Ascending aorta (tissue), 2 donors: ENCODE measurements at regions not wholly inside any gene's neighbourhood (a gene's known extent, or its start where the extent isn't known, plus 50 kb on each side); places are given as distances from the start of the nearest gene placed in this dataset.

Source experiments
- DNase-seq, 2 donors: peaks; one replicate each; pipeline ENCODE4 v3.0.0-alpha.2; 2019; ENCODE audit warnings: low spot score in 2 of 2
- H3K27ac ChIP-seq, 2 donors: fragments of 200-600 bp; sonication (generic); one replicate each; pipeline ENCODE4 v1.5.1; 2016 to 2017; ENCODE audit warnings: mild to moderate bottlenecking in 1 of 2
- H3K27me3 ChIP-seq: fragments of 200-600 bp; sonication (generic); one replicate; pipeline ENCODE4 v1.5.1; 2017
- H3K36me3 ChIP-seq, 2 donors: fragments of 200-600 bp; sonication (generic); one replicate each; pipeline ENCODE4 v1.5.1; 2016
- H3K4me1 ChIP-seq, 2 donors: fragments of 200-600 bp; sonication (generic); one replicate each; pipeline ENCODE4 v1.5.1; 2016 to 2017; ENCODE audit warnings: mild to moderate bottlenecking in 1 of 2
- H3K4me3 ChIP-seq, 2 donors: fragments of 200-600 bp; sonication (generic); one replicate each; pipeline ENCODE4 v1.5.1; 2016 to 2017; ENCODE audit warnings: mild to moderate bottlenecking in 1 of 2
- H3K9me3 ChIP-seq, 2 donors: fragments of 200-600 bp; sonication (generic); one replicate each; pipeline ENCODE4 v1.5.1; 2016
- intact Hi-C: fragments of 100-400 bp; cut with DNase I; formaldehyde crosslinking; loops from one replicate; pipeline ENCODE4 v1.15.1; 2023
- TF ChIP-seq, protein P1 (sequence below), 3 experiments: fragments of 200-600 bp in 2 of 3; fragments of 450-650 bp in 1 of 3; sonication (generic) in 2 of 3; IDR thresholded peaks; one replicate each; pipeline ENCODE4 v1.5.1; 2016 to 2019; ENCODE audit warnings: antibody characterized with exemption in 3 of 3, mild to moderate bottlenecking in 1 of 3, moderate library complexity in 1 of 3

DNA sequence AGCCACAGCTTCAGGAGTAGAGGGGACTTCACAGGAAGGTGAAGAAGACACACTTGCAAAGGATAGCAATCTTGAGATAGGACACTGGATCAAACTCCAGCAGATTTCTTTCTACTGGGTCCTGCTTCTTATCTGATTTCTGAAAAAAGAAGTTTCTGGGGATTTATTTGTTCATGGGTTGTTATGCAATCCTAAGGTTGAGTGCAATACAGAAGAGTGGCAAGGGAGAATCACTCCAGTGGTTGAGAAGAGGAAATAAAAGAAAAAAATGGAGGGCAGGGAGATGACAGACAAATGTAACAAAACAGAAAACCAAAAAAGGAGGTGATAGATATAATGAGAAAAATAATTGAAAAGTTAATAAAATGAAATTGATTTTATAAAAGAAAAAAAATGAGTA lies 858.3 kb downstream of the TUSC7 start:
- no peaks in the 10 kb centered on the region for H3K4me1 ChIP-seq
- no peak overlapping the region for H3K4me3 ChIP-seq
- no peaks in the 10 kb centered on the region for H3K36me3 ChIP-seq
- intact Hi-C loops, result no loop called here
- no peaks in the 10 kb centered on the region for H3K9me3 ChIP-seq
- DNase-seq, result no peak
- TF ChIP-seq, protein P1, sequence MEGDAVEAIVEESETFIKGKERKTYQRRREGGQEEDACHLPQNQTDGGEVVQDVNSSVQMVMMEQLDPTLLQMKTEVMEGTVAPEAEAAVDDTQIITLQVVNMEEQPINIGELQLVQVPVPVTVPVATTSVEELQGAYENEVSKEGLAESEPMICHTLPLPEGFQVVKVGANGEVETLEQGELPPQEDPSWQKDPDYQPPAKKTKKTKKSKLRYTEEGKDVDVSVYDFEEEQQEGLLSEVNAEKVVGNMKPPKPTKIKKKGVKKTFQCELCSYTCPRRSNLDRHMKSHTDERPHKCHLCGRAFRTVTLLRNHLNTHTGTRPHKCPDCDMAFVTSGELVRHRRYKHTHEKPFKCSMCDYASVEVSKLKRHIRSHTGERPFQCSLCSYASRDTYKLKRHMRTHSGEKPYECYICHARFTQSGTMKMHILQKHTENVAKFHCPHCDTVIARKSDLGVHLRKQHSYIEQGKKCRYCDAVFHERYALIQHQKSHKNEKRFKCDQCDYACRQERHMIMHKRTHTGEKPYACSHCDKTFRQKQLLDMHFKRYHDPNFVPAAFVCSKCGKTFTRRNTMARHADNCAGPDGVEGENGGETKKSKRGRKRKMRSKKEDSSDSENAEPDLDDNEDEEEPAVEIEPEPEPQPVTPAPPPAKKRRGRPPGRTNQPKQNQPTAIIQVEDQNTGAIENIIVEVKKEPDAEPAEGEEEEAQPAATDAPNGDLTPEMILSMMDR (IDR thresholded peaks at IDR 0.05), result no peak
- no peak overlapping the region for H3K27ac ChIP-seq
- no peaks in the 10 kb centered on the region for H3K27me3 ChIP-seq

DNA sequence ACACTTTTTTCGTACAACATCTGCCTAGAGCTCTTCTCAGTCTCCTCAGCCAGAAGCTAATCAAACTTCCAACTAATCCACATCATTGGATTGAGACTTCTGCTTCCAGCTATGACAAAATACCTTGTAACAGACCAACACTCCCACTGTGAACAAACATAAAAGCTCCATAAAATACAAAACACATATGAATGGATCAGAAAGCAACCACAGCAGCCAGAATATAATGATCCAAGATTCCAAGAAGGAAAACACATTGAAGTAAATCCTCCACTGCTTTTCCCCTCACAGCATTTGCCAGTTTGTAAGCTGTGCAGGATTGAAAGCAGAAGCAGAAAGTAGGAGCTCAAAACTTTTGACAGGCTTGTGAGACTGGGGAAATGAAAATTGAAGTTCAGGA lies 863.2 kb downstream of the TUSC7 start:
- Histone ChIP-seq H3K9me3 (no peaks in the 10 kb centered on the region), H3K27me3 (no peaks in the 10 kb centered on the region), H3K36me3 (no peaks in the 10 kb centered on the region), H3K4me3 (no peak overlapping the region), H3K27ac (no peak overlapping the region), H3K4me1 (no peaks in the 10 kb centered on the region)
- intact Hi-C loops, result no loop called here
- no peak for DNase-seq
- TF ChIP-seq, protein P1 (IDR thresholded peaks at IDR 0.05), result no peak

DNA sequence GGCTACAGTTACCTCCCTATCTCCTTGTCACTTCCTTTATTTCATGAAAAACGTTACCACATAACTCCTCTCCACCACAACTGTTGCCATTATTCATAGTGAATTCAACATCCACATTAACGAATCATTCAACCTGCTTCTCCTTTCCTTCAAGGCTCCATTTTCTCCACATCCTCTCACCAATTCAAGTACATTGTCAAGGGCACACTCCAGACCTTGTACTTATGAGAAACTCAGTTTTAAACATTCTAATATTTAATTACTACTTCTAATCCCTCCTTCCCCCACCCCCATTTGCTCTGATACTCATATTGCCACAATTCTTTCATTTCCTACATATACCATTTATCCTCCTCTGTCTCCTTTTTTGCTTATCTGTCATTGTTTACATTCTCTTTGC lies 871.2 kb downstream of the TUSC7 start:
- no peak for DNase-seq
- no peak overlapping the region for H3K4me3 ChIP-seq

DNA sequence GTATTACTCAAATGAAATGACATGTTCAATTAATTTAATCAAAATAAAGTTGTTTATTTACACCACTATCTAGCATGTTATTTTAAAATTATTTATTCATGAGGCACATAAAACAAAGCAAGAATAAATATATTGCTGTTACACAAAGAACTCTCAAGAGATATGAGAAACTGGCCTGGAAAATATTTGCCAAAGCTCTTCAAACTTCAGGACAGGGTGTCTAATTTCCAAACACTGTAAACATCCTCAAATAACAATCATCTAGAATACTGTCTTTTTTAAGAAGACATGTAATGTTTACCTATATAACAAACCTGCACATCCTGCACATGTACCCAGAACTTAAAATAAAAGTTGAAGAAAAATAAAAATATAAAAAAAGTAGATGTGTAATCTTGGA lies 876.6 kb downstream of the TUSC7 start:
- no peak for DNase-seq
- intact Hi-C loops, result no loop called here
- H3K27me3 ChIP-seq, result no peaks in the 10 kb centered on the region
- no peaks in the 10 kb centered on the region for H3K4me1 ChIP-seq
- no peaks in the 10 kb centered on the region for H3K36me3 ChIP-seq
- no peak overlapping the region for H3K27ac ChIP-seq
- H3K9me3 ChIP-seq, result no peaks in the 10 kb centered on the region
- TF ChIP-seq, protein P1 (IDR thresholded peaks at IDR 0.05), result no peak
- no peak overlapping the region for H3K4me3 ChIP-seq

More for the DNA sequence above, 871.2 kb downstream of the TUSC7 start:
- H3K4me1 ChIP-seq, result no peaks in the 10 kb centered on the region
- H3K27ac ChIP-seq, result no peak overlapping the region
- intact Hi-C loops, result no loop called here
- TF ChIP-seq, protein P1 (IDR thresholded peaks at IDR 0.05), result no peak
- H3K36me3 ChIP-seq, result no peaks in the 10 kb centered on the region
- no peaks in the 10 kb centered on the region for H3K9me3 ChIP-seq
- no peaks in the 10 kb centered on the region for H3K27me3 ChIP-seq

DNA sequence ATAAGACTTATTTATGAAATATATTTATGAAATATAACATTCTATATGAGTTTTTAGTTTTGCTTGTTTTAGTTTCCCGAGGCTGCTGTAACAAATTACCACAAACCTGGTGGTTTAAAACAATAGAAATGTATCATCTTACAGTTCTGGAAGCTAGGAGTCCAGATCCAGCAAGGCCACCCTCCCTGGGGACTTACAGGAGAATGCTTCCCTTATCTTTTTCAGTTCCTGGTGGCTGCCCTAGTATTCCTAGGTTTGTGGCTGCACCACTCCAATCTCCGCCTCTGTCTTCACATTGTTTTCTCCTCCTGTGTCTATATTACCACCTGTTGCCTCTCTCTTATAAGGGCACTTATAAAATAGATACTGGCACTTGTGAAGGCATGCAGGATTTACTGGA lies 877.8 kb downstream of the TUSC7 start:
- intact Hi-C loops, result no loop called here
- Histone ChIP-seq H3K27ac (no peak overlapping the region), H3K9me3 (no peaks in the 10 kb centered on the region), H3K4me3 (no peak overlapping the region), H3K27me3 (no peaks in the 10 kb centered on the region), H3K36me3 (no peaks in the 10 kb centered on the region), H3K4me1 (no peaks in the 10 kb centered on the region)
- no peak for DNase-seq
- TF ChIP-seq, protein P1 (IDR thresholded peaks at IDR 0.05), result no peak

DNA sequence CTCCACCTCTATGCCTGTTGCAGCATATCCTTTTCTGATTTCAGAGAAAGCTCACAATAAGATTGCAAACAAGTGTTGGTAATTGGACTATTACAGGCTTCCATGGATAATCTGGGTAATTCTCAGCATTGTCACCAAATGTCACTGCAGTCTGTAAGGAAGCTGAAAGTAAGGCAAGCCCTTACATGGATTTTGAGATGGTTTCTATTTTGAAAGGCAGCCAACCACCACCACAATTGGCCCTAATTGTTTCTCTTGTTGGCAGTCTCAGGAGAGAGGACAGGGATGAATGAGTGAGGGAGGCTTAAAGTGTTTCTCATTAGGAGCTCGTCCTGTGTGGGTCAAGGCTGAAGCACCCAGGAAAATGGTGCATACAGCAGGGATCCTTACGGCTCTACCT lies 879.9 kb downstream of the TUSC7 start:
- Histone ChIP-seq H3K9me3 (no peaks in the 10 kb centered on the region), H3K4me3 (no peak overlapping the region), H3K27ac (no peak overlapping the region), H3K27me3 (no peaks in the 10 kb centered on the region), H3K36me3 (no peaks in the 10 kb centered on the region), H3K4me1 (no peaks in the 10 kb centered on the region)
- TF ChIP-seq, protein P1 (IDR thresholded peaks at IDR 0.05), result no peak
- DNase-seq, result no peak
- intact Hi-C loops, result no loop called here
